SK-N-MC (cell line): ENCODE measurements at regions not wholly inside any gene's neighbourhood (a gene's known extent, or its start where the extent isn't known, plus 50 kb on each side); places are given as distances from the start of the nearest gene placed in this dataset.
A peak's percentile ranks its signal among the peaks of the same experiment; 100 is the strongest.

ENCODE experiments used
- DNase-seq: peaks from one replicate; pipeline ENCODE4 v3.0.0-alpha.2; 2011; ENCODE audit warnings: low read depth, low spot score
- H3K27ac ChIP-seq: fragments of 200-600 bp; sonication (generic); 2 replicates; pipeline ENCODE4 v1.5.1; 2016; ENCODE audit warnings: mixed run types
- H3K36me3 ChIP-seq: fragments of 200-600 bp; sonication (generic); 2 replicates; pipeline ENCODE4 v1.6.1; 2017; ENCODE audit warnings: antibody characterized with exemption, low read length, mixed read lengths; ENCODE audit not compliant: insufficient read depth
- H3K4me3 ChIP-seq: fragments of 200-600 bp; sonication (generic); 2 replicates; pipeline ENCODE4 v1.5.1; 2016
- H3K9ac ChIP-seq: fragments of 200-600 bp; sonication (generic); 2 replicates; pipeline ENCODE4 v1.8.0; 2017; ENCODE audit warnings: mixed run types, mixed read lengths; ENCODE audit not compliant: insufficient read length
- H3K9me3 ChIP-seq: fragments of 200-600 bp; sonication (generic); 2 replicates; pipeline ENCODE4 v1.6.1; 2017; ENCODE audit warnings: low read depth, mild to moderate bottlenecking, antibody characterized with exemption, low read length, moderate library complexity, mixed read lengths
- EZH2 ChIP-seq: fragments of 200-600 bp; sonication (generic); IDR thresholded peaks from one replicate; pipeline ENCODE4 v1.6.1; 2017; ENCODE audit warnings: antibody characterized with exemption
- FOXP2 ChIP-seq: optimal IDR thresholded peaks from 2 replicates; pipeline ENCODE3; 2011; ENCODE audit warnings: mild to moderate bottlenecking, moderate library complexity; ENCODE audit not compliant: insufficient read depth; ENCODE audit errors: extremely low read length, control extremely low read depth
- POLR2AphosphoS5 ChIP-seq: IDR thresholded peaks from 2 replicates; pipeline ENCODE4 v1.6.1; 2012; ENCODE audit warnings: mild to moderate bottlenecking, low read depth, low read length, borderline replicate concordance

GRCh38 chr13:57988276-57988675 is 356.7 kb downstream of the PCDH17 start:
- H3K9me3 ChIP-seq: no peaks in the 10 kb centered on the region; the same call in 1 of the 2 replicates
- H3K27ac ChIP-seq: no peak overlapping the region
- H3K36me3 ChIP-seq: no peaks in the 10 kb centered on the region
- TF ChIP-seq FOXP2: no peak
- TF ChIP-seq EZH2: no peak
- TF ChIP-seq POLR2AphosphoS5: no peak
- H3K4me3 ChIP-seq: no peak overlapping the region
- H3K9ac ChIP-seq: no peak overlapping the region
- DNase-seq: no peak

DNA sequence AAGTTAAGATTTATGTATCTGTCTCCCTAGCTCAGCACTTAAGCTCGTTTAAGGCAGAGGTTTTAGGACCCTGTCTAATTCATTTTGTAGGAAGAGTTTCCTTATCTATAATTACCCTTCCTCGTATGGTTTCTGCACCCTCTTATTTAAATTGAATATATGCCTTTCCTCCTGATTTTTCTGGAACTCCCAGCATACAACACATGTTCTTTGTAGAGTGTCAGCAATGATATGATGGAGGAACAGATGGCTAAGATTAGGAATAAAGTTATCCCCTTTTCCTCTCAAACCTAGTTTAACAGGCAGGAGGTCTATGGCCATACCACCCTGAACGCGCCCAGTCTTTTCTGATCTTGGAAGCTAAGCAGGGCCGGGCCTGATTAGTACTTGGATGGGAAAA is 359.5 kb downstream of the PCDH17 start:
- H3K9me3 ChIP-seq: no peaks in the 10 kb centered on the region; the same call in 1 of the 2 replicates

GRCh38 chr13:57992416-57992815 is 360.9 kb downstream of the PCDH17 start:
- Histone ChIP-seq H3K27ac (no peak overlapping the region), H3K9me3 (no peaks in the 10 kb centered on the region; the same call in 1 of the 2 replicates), H3K36me3 (no peaks in the 10 kb centered on the region), H3K4me3 (no peak overlapping the region), H3K9ac (no peak overlapping the region)
- TF ChIP-seq FOXP2 (no peak), EZH2 (no peak), POLR2AphosphoS5 (no peak)
- DNase-seq: no peak

More for the DNA sequence above, 359.5 kb downstream of the PCDH17 start:
- no peak for DNase-seq
- no peak for TF ChIP-seq EZH2
- TF ChIP-seq POLR2AphosphoS5: no peak
- no peak for TF ChIP-seq FOXP2
- Histone ChIP-seq H3K27ac (no peak overlapping the region), H3K9ac (no peak overlapping the region), H3K4me3 (no peak overlapping the region), H3K36me3 (no peaks in the 10 kb centered on the region)

- Histone ChIP-seq H3K36me3 (no peaks in the 10 kb centered on the region), H3K9ac (no peak overlapping the region), H3K9me3 (no peaks in the 10 kb centered on the region), H3K27ac (no peak overlapping the region), H3K4me3 (no peak overlapping the region)
- TF ChIP-seq POLR2AphosphoS5 (no peak), FOXP2 (no peak), EZH2 (no peak)
- DNase-seq: peak; percentile 56
Measured at GRCh38 chr13:57996717-57997116, 365.2 kb downstream of the PCDH17 start.

DNA sequence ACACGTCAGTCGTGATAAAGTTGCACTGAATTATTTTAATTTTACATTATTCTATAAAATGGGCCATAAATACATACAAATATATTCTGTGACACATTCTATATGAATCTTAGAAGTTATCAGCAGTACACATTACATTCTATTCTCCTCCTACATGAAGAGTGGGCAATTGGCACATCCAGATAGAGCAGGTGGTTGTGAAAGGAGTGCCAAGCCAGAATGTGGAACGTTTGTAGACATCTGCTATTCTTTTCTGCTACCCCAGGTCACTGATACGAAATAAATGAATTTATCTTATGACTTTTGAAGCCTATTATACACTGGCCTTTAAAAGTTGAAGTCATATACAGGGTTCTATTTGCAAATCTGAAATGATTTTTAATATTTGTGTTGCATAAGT is 373.2 kb downstream of the PCDH17 start:
- H3K4me3 ChIP-seq: no peak overlapping the region
- H3K36me3 ChIP-seq: no peaks in the 10 kb centered on the region
- H3K9ac ChIP-seq: no peak overlapping the region
- no peak for TF ChIP-seq FOXP2
- TF ChIP-seq POLR2AphosphoS5: no peak
- no peak for TF ChIP-seq EZH2
- H3K9me3 ChIP-seq: no peaks in the 10 kb centered on the region
- no peak overlapping the region for H3K27ac ChIP-seq
- DNase-seq: no peak

DNA sequence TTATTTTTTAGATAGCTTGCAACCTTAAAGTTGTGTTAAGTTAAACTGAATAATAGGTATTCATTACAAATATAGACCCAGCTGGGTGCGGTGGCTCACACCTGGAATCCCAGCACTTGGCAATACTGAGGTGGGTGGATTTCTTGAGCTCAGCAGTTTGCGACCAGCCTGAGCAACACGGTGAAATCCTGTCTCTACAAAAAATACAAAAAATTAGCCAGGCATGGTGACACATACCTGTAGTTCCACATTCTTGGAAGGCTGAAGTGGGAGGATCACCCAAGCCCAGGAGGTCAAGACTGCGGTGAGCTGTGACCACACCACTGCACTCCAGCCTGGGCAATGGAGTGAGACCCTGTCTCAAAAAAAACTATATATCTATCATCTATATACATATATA is 386.5 kb downstream of the PCDH17 start:
- Histone ChIP-seq H3K9me3 (no peaks in the 10 kb centered on the region), H3K9ac (no peak overlapping the region), H3K27ac (no peak overlapping the region), H3K4me3 (no peak overlapping the region), H3K36me3 (no peaks in the 10 kb centered on the region)
- DNase-seq: no peak
- TF ChIP-seq POLR2AphosphoS5 (no peak), EZH2 (no peak), FOXP2 (no peak)

- H3K9me3 ChIP-seq: no peaks in the 10 kb centered on the region
- TF ChIP-seq FOXP2: peak; percentile 63
- TF ChIP-seq EZH2: no peak
- peak; percentile 54; the same call in 1 of the 2 replicates for TF ChIP-seq POLR2AphosphoS5
- DNase-seq: peak; percentile 65
- H3K9ac ChIP-seq: no peak overlapping the region
- no peak overlapping the region for H3K4me3 ChIP-seq
- no peak overlapping the region for H3K27ac ChIP-seq
- H3K36me3 ChIP-seq: no peaks in the 10 kb centered on the region
Measured at GRCh38 chr13:58018865-58019264, 387.3 kb downstream of the PCDH17 start.

- H3K9ac ChIP-seq: no peak overlapping the region
- no peak for TF ChIP-seq POLR2AphosphoS5
- TF ChIP-seq EZH2: no peak
- no peak for TF ChIP-seq FOXP2
- H3K4me3 ChIP-seq: no peak overlapping the region
- H3K9me3 ChIP-seq: no peaks in the 10 kb centered on the region
- H3K36me3 ChIP-seq: no peaks in the 10 kb centered on the region
- H3K27ac ChIP-seq: no peak overlapping the region
- no peak for DNase-seq
Measured at GRCh38 chr13:58024103-58024502, 392.6 kb downstream of the PCDH17 start.

GRCh38 chr13:58025821-58026220 is 394.3 kb downstream of the PCDH17 start:
- no peak for DNase-seq

More at GRCh38 chr13:58025821-58026220, 394.3 kb downstream of the PCDH17 start:
- Histone ChIP-seq H3K4me3 (no peak overlapping the region), H3K36me3 (no peaks in the 10 kb centered on the region), H3K27ac (no peak overlapping the region), H3K9ac (no peak overlapping the region), H3K9me3 (no peaks in the 10 kb centered on the region)
- TF ChIP-seq EZH2 (no peak), FOXP2 (no peak), POLR2AphosphoS5 (no peak)
